Hepatocyte (in vitro differentiated cells): ENCODE measurements at regions not wholly inside any gene's neighbourhood (a gene's known extent, or its start where the extent isn't known, plus 50 kb on each side); places are given as distances from the start of the nearest gene placed in this dataset.

Source experiments
- EZH2 ChIP-seq: fragments of 200-600 bp; sonication (generic); IDR thresholded peaks from 2 replicates; pipeline ENCODE4 v1.6.1; 2016; ENCODE audit warnings: antibody characterized with exemption, mild to moderate bottlenecking, borderline replicate concordance
- EZH2phosphoT487 ChIP-seq: fragments of 200-600 bp; sonication (generic); IDR thresholded peaks from one replicate; pipeline ENCODE4 v1.6.1; 2018; ENCODE audit warnings: antibody characterized with exemption, mild to moderate bottlenecking, low read depth, moderate library complexity; ENCODE audit not compliant: unreplicated experiment, severe bottlenecking
- TF ChIP-seq, protein P1 (sequence below): fragments of 200-600 bp; sonication (generic); IDR thresholded peaks from 2 replicates; pipeline ENCODE4 v1.5.1; 2016; ENCODE audit warnings: antibody characterized with exemption, mild to moderate bottlenecking; ENCODE audit not compliant: poor library complexity

DNA sequence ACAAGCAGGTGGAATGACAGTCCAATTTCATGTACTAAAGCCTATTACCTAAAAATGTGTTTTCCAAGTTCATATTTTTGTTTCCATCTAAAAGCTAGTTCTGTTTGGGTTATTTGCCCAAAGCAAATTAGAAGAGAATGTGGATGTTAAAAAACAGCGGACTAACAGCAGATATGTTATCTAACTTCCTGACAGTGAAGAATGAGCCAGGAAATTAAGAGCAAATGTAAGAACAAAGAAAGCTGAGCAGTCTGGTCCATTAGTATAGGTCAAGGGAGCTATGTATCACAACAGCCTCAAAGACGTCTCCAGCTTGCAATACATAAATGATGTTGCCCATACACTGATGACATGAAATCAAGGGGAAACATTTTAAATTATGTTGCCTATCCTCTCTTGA is 145.5 kb upstream of the PLD5 start:
- TF ChIP-seq, protein P1, sequence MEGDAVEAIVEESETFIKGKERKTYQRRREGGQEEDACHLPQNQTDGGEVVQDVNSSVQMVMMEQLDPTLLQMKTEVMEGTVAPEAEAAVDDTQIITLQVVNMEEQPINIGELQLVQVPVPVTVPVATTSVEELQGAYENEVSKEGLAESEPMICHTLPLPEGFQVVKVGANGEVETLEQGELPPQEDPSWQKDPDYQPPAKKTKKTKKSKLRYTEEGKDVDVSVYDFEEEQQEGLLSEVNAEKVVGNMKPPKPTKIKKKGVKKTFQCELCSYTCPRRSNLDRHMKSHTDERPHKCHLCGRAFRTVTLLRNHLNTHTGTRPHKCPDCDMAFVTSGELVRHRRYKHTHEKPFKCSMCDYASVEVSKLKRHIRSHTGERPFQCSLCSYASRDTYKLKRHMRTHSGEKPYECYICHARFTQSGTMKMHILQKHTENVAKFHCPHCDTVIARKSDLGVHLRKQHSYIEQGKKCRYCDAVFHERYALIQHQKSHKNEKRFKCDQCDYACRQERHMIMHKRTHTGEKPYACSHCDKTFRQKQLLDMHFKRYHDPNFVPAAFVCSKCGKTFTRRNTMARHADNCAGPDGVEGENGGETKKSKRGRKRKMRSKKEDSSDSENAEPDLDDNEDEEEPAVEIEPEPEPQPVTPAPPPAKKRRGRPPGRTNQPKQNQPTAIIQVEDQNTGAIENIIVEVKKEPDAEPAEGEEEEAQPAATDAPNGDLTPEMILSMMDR, result no peak
- TF ChIP-seq EZH2 (no peak), EZH2phosphoT487 (no peak)
